ENCODE measurements at regions not wholly inside any gene's neighbourhood (a gene's known extent, or its start where the extent isn't known, plus 50 kb on each side); places are given as distances from the start of the nearest gene placed in this dataset.
"Not testable (repeated sequence)": the region's sequence is repeated elsewhere in the genome, so short reads cannot be mapped to it uniquely, and the experiment has no call there.

- no peak for DNase-seq (ENCODE audit: low spot score)
Measured at GRCh38 chr2:22970991-22971390, 414.0 kb upstream of the KLHL29 start.

GRCh38 chr2:22981785-22982184, 403.2 kb upstream of the KLHL29 start:
- DNase-seq (ENCODE audit: low spot score): no peak

GRCh38 chr2:22984152-22984551, 400.8 kb upstream of the KLHL29 start:
- not testable (repeated sequence) for DNase-seq (ENCODE audit: low spot score)

DNA sequence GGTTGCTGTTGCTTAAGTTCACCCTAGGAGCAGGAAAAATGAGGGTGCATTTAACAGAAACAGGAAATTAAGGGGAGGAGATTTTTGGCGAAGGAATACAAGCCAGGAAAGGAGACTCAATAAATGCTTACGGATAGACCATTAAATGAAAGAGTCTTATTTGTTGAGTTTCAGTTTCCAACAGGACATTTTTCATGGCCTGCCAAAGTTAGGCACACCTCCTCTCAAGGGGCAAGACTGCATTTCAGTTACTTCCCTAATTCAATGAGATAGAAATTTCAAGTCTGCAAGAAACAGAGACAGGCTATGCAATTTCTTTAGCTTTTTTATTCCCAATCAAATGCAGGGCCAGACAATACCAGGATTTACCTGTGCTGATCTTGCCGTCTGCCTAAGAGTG, 394.7 kb upstream of the KLHL29 start:
- no peak for DNase-seq (ENCODE audit: low spot score)

GRCh38 chr2:22991844-22992243, 393.1 kb upstream of the KLHL29 start:
- DNase-seq (ENCODE audit: low spot score): no peak

GRCh38 chr2:22992441-22992840, 392.5 kb upstream of the KLHL29 start:
- DNase-seq (ENCODE audit: low spot score): no peak

DNA sequence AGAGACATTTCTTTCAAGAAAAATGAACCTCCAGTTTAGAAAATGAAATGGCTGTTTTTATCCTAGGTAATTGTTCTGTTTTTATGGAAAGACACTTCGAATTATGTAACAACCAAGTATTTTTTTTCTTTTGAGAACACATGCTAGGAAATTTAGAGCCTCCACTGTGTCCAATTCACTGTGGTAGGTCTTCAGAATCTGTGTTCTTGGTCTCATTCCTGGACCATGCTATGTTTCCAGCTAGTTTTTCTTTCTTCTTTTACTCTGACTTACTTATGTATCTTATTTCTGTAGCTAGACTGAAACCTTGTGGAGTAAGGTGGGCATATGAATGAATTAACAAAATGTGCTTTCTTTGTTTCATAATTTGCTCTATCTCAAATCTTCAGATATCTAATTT, 391.7 kb upstream of the KLHL29 start:
- no peak for DNase-seq (ENCODE audit: low spot score)

GRCh38 chr2:22995576-22995975, 389.4 kb upstream of the KLHL29 start:
- no peak for DNase-seq (ENCODE audit: low spot score)

DNA sequence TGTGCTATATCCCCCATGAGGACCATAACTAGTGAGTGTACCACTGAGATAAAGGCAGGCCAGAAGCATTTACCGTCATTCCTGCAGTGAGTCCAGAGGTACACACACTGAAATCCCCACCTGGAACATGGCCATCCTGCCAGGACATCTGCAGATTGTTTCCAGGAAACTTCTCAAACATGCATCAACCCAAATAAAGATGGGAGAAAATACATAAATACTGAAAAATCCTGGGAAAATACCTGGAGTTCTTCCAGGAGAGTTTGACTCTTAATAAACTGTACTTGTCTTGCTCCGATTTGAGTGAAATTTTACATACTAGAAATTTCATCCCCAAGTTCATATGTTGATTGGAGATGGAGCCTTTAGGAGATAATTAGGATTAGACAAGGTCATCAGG, 388.1 kb upstream of the KLHL29 start:
- no peak for DNase-seq (ENCODE audit: low spot score)

GRCh38 chr2:22998359-22998758, 386.6 kb upstream of the KLHL29 start:
- DNase-seq (ENCODE audit: low spot score): no peak

GRCh38 chr2:22999951-23000350, 385.0 kb upstream of the KLHL29 start:
- DNase-seq (ENCODE audit: low spot score): no peak

DNA sequence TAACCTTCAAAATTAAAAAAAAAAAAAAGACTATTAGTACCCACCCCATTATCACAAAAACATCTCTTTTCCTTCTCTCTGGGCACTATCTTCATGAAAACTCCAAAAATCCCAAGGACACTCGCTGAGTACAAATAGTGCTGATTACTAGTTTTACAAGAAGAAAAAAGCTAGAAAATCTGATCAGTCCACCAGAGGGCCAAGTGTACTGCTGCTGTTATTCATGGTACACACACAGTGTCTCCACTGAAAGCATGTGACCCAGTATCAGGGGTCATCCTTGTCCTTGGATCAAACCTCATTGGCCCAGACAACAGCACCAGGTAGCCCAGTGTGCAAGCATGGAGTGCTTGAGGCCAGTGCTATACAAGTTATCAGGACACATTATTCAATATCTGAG, 382.7 kb upstream of the KLHL29 start:
- no peak for DNase-seq (ENCODE audit: low spot score)

GRCh38 chr2:23005469-23005868, 379.5 kb upstream of the KLHL29 start:
- no peak for DNase-seq (ENCODE audit: low spot score)

- DNase-seq (ENCODE audit: low spot score): no peak
Measured at GRCh38 chr2:23007631-23008235, 377.2 kb upstream of the KLHL29 start.

GRCh38 chr2:23008440-23008839, 376.5 kb upstream of the KLHL29 start:
- no peak for DNase-seq (ENCODE audit: low spot score)

DNA sequence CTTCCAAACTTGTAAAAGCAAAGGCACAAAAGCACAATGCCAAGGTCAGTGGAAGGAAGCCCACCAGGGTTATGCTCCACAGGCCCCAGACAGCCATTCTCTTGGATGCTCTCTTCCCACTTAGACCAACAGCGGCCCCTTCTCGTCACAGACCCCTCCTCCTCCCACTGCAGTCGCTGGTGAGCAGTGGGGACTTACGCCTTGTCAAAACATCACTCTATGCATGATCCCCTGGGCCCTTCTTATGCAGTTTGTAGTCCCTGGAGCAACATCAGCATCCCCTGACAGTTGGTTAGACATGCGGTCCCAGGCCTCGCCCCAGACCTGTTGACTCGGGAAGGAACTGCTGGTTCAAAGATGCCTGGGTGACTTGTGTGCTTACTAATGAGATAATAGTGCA, 376.0 kb upstream of the KLHL29 start:
- DNase-seq (ENCODE audit: low spot score): no peak

GRCh38 chr2:23009545-23010149, 375.3 kb upstream of the KLHL29 start:
- peak; percentile 30 for DNase-seq (ENCODE audit: low spot score)

DNA sequence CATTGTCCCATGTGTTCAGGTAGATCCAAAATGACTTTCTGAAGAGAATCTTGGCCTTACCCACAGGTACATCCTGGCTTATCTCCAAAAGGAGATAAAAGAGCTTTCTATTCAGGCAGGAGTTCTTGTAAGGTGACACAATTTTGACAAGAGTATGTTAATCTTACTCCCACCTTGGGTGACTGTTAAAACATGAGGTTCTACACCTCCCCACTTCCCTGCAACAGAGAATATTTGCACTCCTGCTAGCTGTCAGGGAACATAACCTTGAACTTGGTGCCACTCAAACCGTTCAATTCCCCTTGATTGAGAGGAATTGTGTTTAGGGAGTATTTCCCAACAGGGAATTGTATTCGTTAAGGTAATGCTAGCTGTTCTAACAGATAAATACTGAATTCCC, 372.5 kb upstream of the KLHL29 start:
- DNase-seq (ENCODE audit: low spot score): no peak

DNA sequence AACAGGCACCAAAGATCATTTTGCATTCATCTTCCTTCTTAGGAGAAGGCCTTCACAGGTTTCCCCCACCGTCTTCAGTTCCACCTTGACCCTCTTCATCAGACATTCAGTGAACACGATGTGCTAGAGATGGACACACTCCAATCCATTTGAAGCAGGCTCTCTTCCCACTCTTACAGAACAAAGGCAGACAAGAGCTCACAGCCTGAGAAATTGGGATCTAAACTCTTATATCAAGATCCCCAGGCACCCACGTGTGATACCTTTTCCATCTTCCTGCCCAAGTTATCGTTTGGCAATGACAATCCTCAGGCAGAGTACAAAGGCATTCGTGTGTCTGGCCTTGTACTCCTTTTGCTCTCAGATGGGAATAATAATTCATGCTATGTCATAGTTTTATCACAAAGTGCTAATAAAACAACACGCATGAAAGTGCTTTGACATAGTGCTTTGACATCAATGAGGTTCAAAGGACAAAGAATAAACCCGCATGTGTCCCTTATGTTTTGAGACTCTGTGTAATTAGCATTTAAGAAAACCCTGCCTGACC, 369.3 kb upstream of the KLHL29 start:
- DNase-seq (ENCODE audit: low spot score): no peak

DNA sequence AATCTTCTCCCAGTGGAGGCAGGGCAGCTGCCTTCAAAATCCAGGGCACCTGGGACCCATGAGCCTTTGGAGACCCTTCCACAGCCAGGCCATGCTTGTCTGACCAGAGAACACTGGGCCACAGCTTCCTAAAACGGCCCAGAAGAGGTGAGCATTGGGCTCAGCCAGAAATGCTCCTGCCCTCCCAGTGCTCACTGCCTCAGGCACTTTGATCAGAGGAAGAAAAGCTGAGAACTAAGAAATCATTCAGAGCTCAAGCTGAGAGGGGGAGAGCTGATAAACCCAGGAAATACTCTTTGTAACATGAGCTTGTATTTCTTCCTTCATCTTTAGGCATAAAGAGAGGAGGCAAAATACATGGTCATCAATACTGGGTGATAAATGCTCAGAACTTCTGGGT, 365.5 kb upstream of the KLHL29 start:
- DNase-seq (ENCODE audit: low spot score): no peak

GRCh38 chr2:23020659-23021058, 364.3 kb upstream of the KLHL29 start:
- DNase-seq (ENCODE audit: low spot score): no peak

GRCh38 chr2:23021311-23022120, 363.5 kb upstream of the KLHL29 start:
- no peak for DNase-seq (ENCODE audit: low spot score)

- no peak for DNase-seq (ENCODE audit: low spot score)
Measured at GRCh38 chr2:23023722-23024121, 361.3 kb upstream of the KLHL29 start.
